ENCODE measurements at regions not wholly inside any gene's neighbourhood (a gene's known extent, or its start where the extent isn't known, plus 50 kb on each side); places are given as distances from the start of the nearest gene placed in this dataset.

DNA sequence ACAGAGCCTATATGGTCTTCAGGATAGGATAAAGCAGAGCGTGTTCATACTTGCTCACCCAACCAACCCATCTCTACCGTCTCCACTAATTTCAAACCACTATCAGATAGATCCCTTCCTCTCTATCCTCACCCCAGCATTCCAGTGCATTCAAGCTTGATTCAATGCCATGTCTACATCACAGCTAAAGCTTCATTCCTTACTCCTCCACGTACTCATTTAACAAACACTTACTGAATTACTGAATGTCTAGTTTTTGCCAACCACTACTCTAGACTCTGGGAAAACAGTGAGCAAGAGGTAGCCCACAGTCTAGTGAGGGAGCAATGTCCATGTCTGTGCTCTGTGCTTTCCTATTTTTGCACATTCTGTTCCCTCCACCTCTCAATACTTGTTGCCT lies 163.5 kb upstream of the MSX2 start:
- no peak overlapping the region for H2BK12ac ChIP-seq (ENCODE audit: low read depth, low read length)
- no peak overlapping the region for H2AK5ac ChIP-seq (ENCODE audit: low read depth, low read length)
- WGBS, 2 experiments (ENCODE audit: extremely low coverage in 1 of 2, insufficient coverage in 1 of 2, insufficient read length in 1 of 2, insufficient replicate concordance in 2 of 2, low coverage in 1 of 2, low lambda C conversion rate in 2 of 2, missing lambda C conversion rate in 1 of 2): 96 to 100% methylated on average over 1 to 3 of the region's 3 CpGs
- H3K4me1 ChIP-seq (replicated peaks in 1 of 4; ENCODE audit: control insufficient read depth in 3 of 4, insufficient read depth in 4 of 4, low read length in 3 of 4): no peaks in the 10 kb centered on the region
- H3K56ac ChIP-seq (replicated peaks; ENCODE audit: insufficient read length, low read depth, low read length): no peak overlapping the region
- H3K27ac ChIP-seq (ENCODE audit: low read depth, low read length): no peak overlapping the region
- no peak overlapping the region for H4K91ac ChIP-seq (replicated peaks; ENCODE audit: insufficient read length, low read length)
- no peak overlapping the region for H3K9ac ChIP-seq (replicated peaks in 1 of 4; ENCODE audit: extremely low read depth in 1 of 4, low read depth in 3 of 4, low read length in 3 of 4)
- TF ChIP-seq TCF12 (IDR thresholded peaks at IDR 0.05; ENCODE audit: low read depth, low read length): no peak
- TF ChIP-seq, protein P1, sequence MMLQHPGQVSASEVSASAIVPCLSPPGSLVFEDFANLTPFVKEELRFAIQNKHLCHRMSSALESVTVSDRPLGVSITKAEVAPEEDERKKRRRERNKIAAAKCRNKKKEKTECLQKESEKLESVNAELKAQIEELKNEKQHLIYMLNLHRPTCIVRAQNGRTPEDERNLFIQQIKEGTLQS (IDR thresholded peaks at IDR 0.05; ENCODE audit: insufficient read depth, low read depth, low read length): no peak
- no peak for TF ChIP-seq KDM5A (IDR thresholded peaks at IDR 0.05; ENCODE audit: low read length)
- TF ChIP-seq RXRA (IDR thresholded peaks at IDR 0.05; ENCODE audit: insufficient read depth, low read depth, low read length): no peak
- TF ChIP-seq JUND (IDR thresholded peaks at IDR 0.05; ENCODE audit: low read length): no peak
- no peak for TF ChIP-seq RNF2 (IDR thresholded peaks at IDR 0.05; ENCODE audit: borderline replicate concordance, low read depth, low read length, missing control alignments, poor library complexity, severe bottlenecking)
- no peak for TF ChIP-seq TBP (IDR thresholded peaks at IDR 0.05; ENCODE audit: low read depth, low read length)
- no peak for TF ChIP-seq POU5F1 (IDR thresholded peaks at IDR 0.05; ENCODE audit: low read depth, low read length)
- TF ChIP-seq EGR1 (IDR thresholded peaks at IDR 0.05; ENCODE audit: borderline replicate concordance, low read depth, low read length): no peak
- TF ChIP-seq, protein P2, sequence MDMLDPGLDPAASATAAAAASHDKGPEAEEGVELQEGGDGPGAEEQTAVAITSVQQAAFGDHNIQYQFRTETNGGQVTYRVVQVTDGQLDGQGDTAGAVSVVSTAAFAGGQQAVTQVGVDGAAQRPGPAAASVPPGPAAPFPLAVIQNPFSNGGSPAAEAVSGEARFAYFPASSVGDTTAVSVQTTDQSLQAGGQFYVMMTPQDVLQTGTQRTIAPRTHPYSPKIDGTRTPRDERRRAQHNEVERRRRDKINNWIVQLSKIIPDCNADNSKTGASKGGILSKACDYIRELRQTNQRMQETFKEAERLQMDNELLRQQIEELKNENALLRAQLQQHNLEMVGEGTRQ (IDR thresholded peaks at IDR 0.05; ENCODE audit: low read length): no peak
- H4K5ac ChIP-seq (ENCODE audit: insufficient read length, low read depth, low read length): no peak overlapping the region
- no peaks in the 10 kb centered on the region for H3K36me3 ChIP-seq (ENCODE audit: control insufficient read depth in 2 of 4, insufficient read depth in 4 of 4, low read length in 3 of 4)
- no peaks in the 10 kb centered on the region for H3K27me3 ChIP-seq (replicated peaks in 1 of 4; ENCODE audit: control insufficient read depth in 3 of 4, extremely low read depth in 1 of 4, insufficient read depth in 3 of 4, low read length in 3 of 4)
- DNase-seq (ENCODE audit: low read depth in 1 of 2, low spot score in 2 of 2) (no peak), FAIRE-seq (no peak)
- ChIA-PET CTCF (ENCODE audit: partially characterized antibody) (interaction anchor here (1.1 kb wide), 1 partner anchor 9 kb away, joined by 5 read pairs; no protein-coding TSS in a partner anchor), POLR2A (ENCODE audit: partially characterized antibody) (interaction anchor here (0.6 kb wide), 1 partner anchor 70 kb away, joined by 4 read pairs; no protein-coding TSS in a partner anchor)
- H3K9me3 ChIP-seq (ENCODE audit: insufficient read depth in 2 of 2, low read depth in 1 of 2, low read length in 1 of 2): no peaks in the 10 kb centered on the region
- H3K14ac ChIP-seq (ENCODE audit: insufficient read length): no peak overlapping the region
- H3K4ac ChIP-seq (replicated peaks; ENCODE audit: insufficient read length, low read depth, low read length): no peak overlapping the region
- no peak overlapping the region for H2BK5ac ChIP-seq (ENCODE audit: low read depth, low read length)
- H4K20me1 ChIP-seq (replicated peaks in 1 of 2; ENCODE audit: control insufficient read depth in 1 of 2, insufficient read depth in 2 of 2, low read length in 2 of 2): no peaks in the 10 kb centered on the region
- H3K4me2 ChIP-seq (ENCODE audit: insufficient read depth in 1 of 2, low read depth in 2 of 2, low read length in 2 of 2): no peak overlapping the region
- no peak overlapping the region for H3K23ac ChIP-seq (ENCODE audit: insufficient read length)
- no peaks in the 10 kb centered on the region for H3K79me2 ChIP-seq (ENCODE audit: control insufficient read depth in 1 of 2, insufficient read depth in 2 of 2, low read length in 2 of 2)
- H2AFZ ChIP-seq (ENCODE audit: low read length): no peak overlapping the region
- no peak overlapping the region for H2BK120ac ChIP-seq (replicated peaks; ENCODE audit: low read depth, low read length)
- H2BK15ac ChIP-seq (ENCODE audit: low read length): no peak overlapping the region
- H4K8ac ChIP-seq (ENCODE audit: extremely low read depth, insufficient read depth, low read length): no peak overlapping the region
- H3K4me3 ChIP-seq (ENCODE audit: extremely low read depth in 1 of 4, insufficient read depth in 2 of 4, low read depth in 3 of 4, low read length in 4 of 4): no peak overlapping the region
- 0 out of 2 replicates have a peak overlapping the region, but pooled peaks have one; percentile 48 for H2BK20ac ChIP-seq (ENCODE audit: low read length)
- peaks cover 2% of the 10 kb centered on the region; the same call in 1 of the 2 replicates for H3K23me2 ChIP-seq (ENCODE audit: low read depth, low read length)
- H3K79me1 ChIP-seq (ENCODE audit: low read depth, low read length): no peaks in the 10 kb centered on the region
- H3K18ac ChIP-seq (ENCODE audit: extremely low read depth, low read length): no peak overlapping the region
